ENCODE measurements at regions not wholly inside any gene's neighbourhood (a gene's known extent, or its start where the extent isn't known, plus 50 kb on each side); places are given as distances from the start of the nearest gene placed in this dataset.
"Not testable (repeated sequence)": the region's sequence is repeated elsewhere in the genome, so short reads cannot be mapped to it uniquely, and the experiment has no call there.

- Mint-ChIP-seq H3K27me3 (ENCODE audit: unreplicated experiment) (no peaks in the 10 kb centered on the region), H3K4me3 (ENCODE audit: unreplicated experiment) (no peak overlapping the region), H3K4me1 (ENCODE audit: low read depth, unreplicated experiment) (no peaks in the 10 kb centered on the region), H3K9me3 (ENCODE audit: unreplicated experiment) (no peaks in the 10 kb centered on the region), H3K27ac (ENCODE audit: unreplicated experiment) (no peak overlapping the region), H3K36me3 (ENCODE audit: unreplicated experiment) (no peaks in the 10 kb centered on the region)
- TF ChIP-seq, protein P1, sequence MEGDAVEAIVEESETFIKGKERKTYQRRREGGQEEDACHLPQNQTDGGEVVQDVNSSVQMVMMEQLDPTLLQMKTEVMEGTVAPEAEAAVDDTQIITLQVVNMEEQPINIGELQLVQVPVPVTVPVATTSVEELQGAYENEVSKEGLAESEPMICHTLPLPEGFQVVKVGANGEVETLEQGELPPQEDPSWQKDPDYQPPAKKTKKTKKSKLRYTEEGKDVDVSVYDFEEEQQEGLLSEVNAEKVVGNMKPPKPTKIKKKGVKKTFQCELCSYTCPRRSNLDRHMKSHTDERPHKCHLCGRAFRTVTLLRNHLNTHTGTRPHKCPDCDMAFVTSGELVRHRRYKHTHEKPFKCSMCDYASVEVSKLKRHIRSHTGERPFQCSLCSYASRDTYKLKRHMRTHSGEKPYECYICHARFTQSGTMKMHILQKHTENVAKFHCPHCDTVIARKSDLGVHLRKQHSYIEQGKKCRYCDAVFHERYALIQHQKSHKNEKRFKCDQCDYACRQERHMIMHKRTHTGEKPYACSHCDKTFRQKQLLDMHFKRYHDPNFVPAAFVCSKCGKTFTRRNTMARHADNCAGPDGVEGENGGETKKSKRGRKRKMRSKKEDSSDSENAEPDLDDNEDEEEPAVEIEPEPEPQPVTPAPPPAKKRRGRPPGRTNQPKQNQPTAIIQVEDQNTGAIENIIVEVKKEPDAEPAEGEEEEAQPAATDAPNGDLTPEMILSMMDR (IDR thresholded peaks at IDR 0.05; ENCODE audit: partially characterized antibody, unreplicated experiment) = no peak
- no peak for DNase-seq
These were observed 286.2 kb upstream of the LRP1B start for GRCh38 chr2:142416996-142417395.

DNA sequence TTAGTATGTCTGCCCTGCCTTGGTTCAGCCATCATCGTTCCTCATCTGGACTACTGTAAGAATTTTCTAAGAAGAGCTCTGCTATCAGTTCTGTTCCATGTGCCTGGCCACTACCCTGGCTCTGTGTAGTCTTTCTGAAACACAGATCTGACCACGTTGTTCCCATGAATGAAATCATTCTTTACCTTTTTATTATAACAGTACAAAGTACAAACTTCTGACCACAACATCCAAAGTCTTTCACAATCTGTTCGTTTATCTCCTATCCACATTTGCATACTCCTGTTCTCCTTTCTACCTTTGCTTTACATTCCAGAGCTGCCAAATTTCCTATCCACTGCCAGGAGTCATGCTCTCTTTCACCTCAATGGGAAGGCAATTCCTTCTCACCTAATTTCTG, 284.6 kb upstream of the LRP1B start:
- H3K27ac Mint-ChIP-seq (ENCODE audit: unreplicated experiment) = no peak overlapping the region
- DNase-seq = no peak
- H3K4me3 Mint-ChIP-seq (ENCODE audit: unreplicated experiment) = no peak overlapping the region
- H3K36me3 Mint-ChIP-seq (ENCODE audit: unreplicated experiment) = no peaks in the 10 kb centered on the region
- no peaks in the 10 kb centered on the region for H3K27me3 Mint-ChIP-seq (ENCODE audit: unreplicated experiment)
- no peaks in the 10 kb centered on the region for H3K9me3 Mint-ChIP-seq (ENCODE audit: unreplicated experiment)
- TF ChIP-seq, protein P1 (IDR thresholded peaks at IDR 0.05; ENCODE audit: partially characterized antibody, unreplicated experiment) = no peak
- no peaks in the 10 kb centered on the region for H3K4me1 Mint-ChIP-seq (ENCODE audit: low read depth, unreplicated experiment)

GRCh38 chr2:142398212-142398611, 267.4 kb upstream of the LRP1B start:
- peaks cover 14% of the 10 kb centered on the region for H3K36me3 Mint-ChIP-seq (ENCODE audit: unreplicated experiment)
- H3K27me3 Mint-ChIP-seq (ENCODE audit: unreplicated experiment) = no peaks in the 10 kb centered on the region
- H3K27ac Mint-ChIP-seq (ENCODE audit: unreplicated experiment) = no peak overlapping the region
- DNase-seq = no peak
- TF ChIP-seq, protein P1 (IDR thresholded peaks at IDR 0.05; ENCODE audit: partially characterized antibody, unreplicated experiment) = no peak
- no peak overlapping the region for H3K4me3 Mint-ChIP-seq (ENCODE audit: unreplicated experiment)
- H3K9me3 Mint-ChIP-seq (ENCODE audit: unreplicated experiment) = peaks cover 12% of the 10 kb centered on the region
- H3K4me1 Mint-ChIP-seq (ENCODE audit: low read depth, unreplicated experiment) = no peaks in the 10 kb centered on the region

GRCh38 chr2:142395291-142395690, 264.5 kb upstream of the LRP1B start:
- TF ChIP-seq, protein P1 (IDR thresholded peaks at IDR 0.05; ENCODE audit: partially characterized antibody, unreplicated experiment) = no peak
- Mint-ChIP-seq H3K27me3 (ENCODE audit: unreplicated experiment) (no peaks in the 10 kb centered on the region), H3K27ac (ENCODE audit: unreplicated experiment) (no peak overlapping the region), H3K4me1 (ENCODE audit: low read depth, unreplicated experiment) (no peaks in the 10 kb centered on the region), H3K36me3 (ENCODE audit: unreplicated experiment) (peaks cover 12% of the 10 kb centered on the region), H3K9me3 (ENCODE audit: unreplicated experiment) (peaks cover 12% of the 10 kb centered on the region), H3K4me3 (ENCODE audit: unreplicated experiment) (no peak overlapping the region)
- no peak for DNase-seq

DNA sequence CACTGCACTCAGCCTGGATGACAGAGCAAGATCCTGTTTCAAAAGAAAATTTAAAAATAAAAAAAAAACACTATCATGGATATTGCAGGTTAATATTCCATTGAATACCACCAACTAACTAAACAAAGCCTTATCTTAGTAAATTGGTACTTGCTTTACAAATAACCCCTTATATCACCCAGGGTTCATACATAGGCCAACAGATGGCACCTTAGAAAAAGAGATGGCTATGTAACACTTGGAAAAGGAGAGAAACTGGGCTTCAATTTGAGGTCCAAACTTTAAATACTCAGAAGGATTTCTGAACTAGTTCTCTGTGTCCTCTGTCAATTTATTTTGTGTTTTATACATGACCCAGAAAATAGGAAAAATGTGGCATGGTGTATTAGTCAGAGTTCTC, 249.6 kb upstream of the LRP1B start:
- Mint-ChIP-seq H3K36me3 (ENCODE audit: unreplicated experiment) (no peaks in the 10 kb centered on the region), H3K4me3 (ENCODE audit: unreplicated experiment) (no peak overlapping the region), H3K27ac (ENCODE audit: unreplicated experiment) (no peak overlapping the region), H3K9me3 (ENCODE audit: unreplicated experiment) (no peaks in the 10 kb centered on the region), H3K4me1 (ENCODE audit: low read depth, unreplicated experiment) (no peaks in the 10 kb centered on the region), H3K27me3 (ENCODE audit: unreplicated experiment) (no peaks in the 10 kb centered on the region)
- TF ChIP-seq, protein P1 (IDR thresholded peaks at IDR 0.05; ENCODE audit: partially characterized antibody, unreplicated experiment) = no peak
- no peak for DNase-seq

- not testable (repeated sequence) for H3K9me3 Mint-ChIP-seq (ENCODE audit: unreplicated experiment); H3K27me3 Mint-ChIP-seq (ENCODE audit: unreplicated experiment); H3K36me3 Mint-ChIP-seq (ENCODE audit: unreplicated experiment); H3K27ac Mint-ChIP-seq (ENCODE audit: unreplicated experiment); H3K4me3 Mint-ChIP-seq (ENCODE audit: unreplicated experiment); DNase-seq; H3K4me1 Mint-ChIP-seq (ENCODE audit: low read depth, unreplicated experiment)
These were observed 231.3 kb upstream of the LRP1B start for GRCh38 chr2:142362069-142362468.
